ENCODE measurements at regions not wholly inside any gene's neighbourhood (a gene's known extent, or its start where the extent isn't known, plus 50 kb on each side); places are given as distances from the start of the nearest gene placed in this dataset.

GRCh38 chr7:81488210-81488609 is 281.6 kb downstream of the HGF start:
- TF ChIP-seq POLR2AphosphoS5 (IDR thresholded peaks at IDR 0.05), result no peak
- TF ChIP-seq, protein P1, sequence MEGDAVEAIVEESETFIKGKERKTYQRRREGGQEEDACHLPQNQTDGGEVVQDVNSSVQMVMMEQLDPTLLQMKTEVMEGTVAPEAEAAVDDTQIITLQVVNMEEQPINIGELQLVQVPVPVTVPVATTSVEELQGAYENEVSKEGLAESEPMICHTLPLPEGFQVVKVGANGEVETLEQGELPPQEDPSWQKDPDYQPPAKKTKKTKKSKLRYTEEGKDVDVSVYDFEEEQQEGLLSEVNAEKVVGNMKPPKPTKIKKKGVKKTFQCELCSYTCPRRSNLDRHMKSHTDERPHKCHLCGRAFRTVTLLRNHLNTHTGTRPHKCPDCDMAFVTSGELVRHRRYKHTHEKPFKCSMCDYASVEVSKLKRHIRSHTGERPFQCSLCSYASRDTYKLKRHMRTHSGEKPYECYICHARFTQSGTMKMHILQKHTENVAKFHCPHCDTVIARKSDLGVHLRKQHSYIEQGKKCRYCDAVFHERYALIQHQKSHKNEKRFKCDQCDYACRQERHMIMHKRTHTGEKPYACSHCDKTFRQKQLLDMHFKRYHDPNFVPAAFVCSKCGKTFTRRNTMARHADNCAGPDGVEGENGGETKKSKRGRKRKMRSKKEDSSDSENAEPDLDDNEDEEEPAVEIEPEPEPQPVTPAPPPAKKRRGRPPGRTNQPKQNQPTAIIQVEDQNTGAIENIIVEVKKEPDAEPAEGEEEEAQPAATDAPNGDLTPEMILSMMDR (IDR thresholded peaks at IDR 0.05), result no peak
- no peak for TF ChIP-seq EP300 (IDR thresholded peaks at IDR 0.05)
